Liver (tissue), 2 donors: ENCODE measurements at regions not wholly inside any gene's neighbourhood (a gene's known extent, or its start where the extent isn't known, plus 50 kb on each side); places are given as distances from the start of the nearest gene placed in this dataset.

ENCODE experiments used
- ATF3 ChIP-seq: IDR thresholded peaks from 2 replicates; pipeline ENCODE4 v1.6.1; 2016; ENCODE audit warnings: antibody characterized with exemption
- RAD21 ChIP-seq, 2 donors: IDR thresholded peaks; 2 replicates each; pipeline ENCODE4 v1.6.1; 2016; ENCODE audit warnings: antibody characterized with exemption in 2 of 2, mild to moderate bottlenecking in 2 of 2
- donor health status: healthy.

GRCh38 chr5:171607863-171608262, 177.8 kb upstream of the SMIM23 start:
- TF ChIP-seq RAD21 (IDR thresholded peaks at IDR 0.05) = no peak
- no peak for TF ChIP-seq ATF3
